Prostate gland (tissue), 2 donors: ENCODE measurements at regions not wholly inside any gene's neighbourhood (a gene's known extent, or its start where the extent isn't known, plus 50 kb on each side); places are given as distances from the start of the nearest gene placed in this dataset.

ENCODE experiments used
- DNase-seq: peaks from one replicate; pipeline ENCODE4 v3.0.0-alpha.2; 2019; ENCODE audit warnings: low spot score
- H3K27ac ChIP-seq, 2 donors: fragments of 200-600 bp; sonication (generic); 2 replicates each; pipeline ENCODE4 v1.5.1; 2017 to 2019
- H3K27me3 ChIP-seq: fragments of 200-600 bp; sonication (generic); replicated peaks from 2 replicates; pipeline ENCODE4 v1.5.1; 2019; ENCODE audit not compliant: insufficient read depth
- H3K36me3 ChIP-seq, 2 donors: fragments of 200-600 bp; sonication (generic); 1 replicate in 1 of 2; 2 replicates in 1 of 2; pipeline versions ENCODE4 v1.5.1 to v1.8.1; 2017 to 2019
- H3K4me1 ChIP-seq: fragments of 200-600 bp; sonication (generic); replicated peaks from 2 replicates; pipeline ENCODE4 v1.5.1; 2019
- H3K4me3 ChIP-seq, 2 donors: fragments of 200-600 bp; sonication (generic); 2 replicates each; pipeline ENCODE4 v1.5.1; 2017 to 2019
- H3K9me3 ChIP-seq: fragments of 200-600 bp; sonication (generic); 2 replicates; pipeline ENCODE4 v1.5.1; 2017
- POLR2A ChIP-seq: fragments of 450-650 bp; IDR thresholded peaks from one replicate; pipeline ENCODE4 v1.6.1; 2016; ENCODE audit warnings: antibody characterized with exemption, mild to moderate bottlenecking
- POLR2AphosphoS5 ChIP-seq: sonication (generic); formaldehyde crosslinking; IDR thresholded peaks from one replicate; pipeline ENCODE4 v1.6.1; 2017; ENCODE audit warnings: antibody characterized with exemption
- WGBS: methylation state at CpG from one replicate; pipeline ENCODE4 v1.1.5; 2018; 5-methylcytosine and 5-hydroxymethylcytosine counted together
- intact Hi-C: fragments of 100-400 bp; cut with DNase I; formaldehyde crosslinking; loops from one replicate; pipeline ENCODE4 v1.14.2; 2022
- TF ChIP-seq, protein P1 (sequence below), 4 experiments: fragments of 200-600 bp in 2 of 4; fragments of 450-650 bp in 2 of 4; sonication (generic) in 2 of 4; IDR thresholded peaks; 1 replicate in 3 of 4; 2 replicates in 1 of 4; pipeline ENCODE4 v1.5.1; 2016 to 2019; ENCODE audit warnings: antibody characterized with exemption in 4 of 4, mild to moderate bottlenecking in 2 of 4, moderate library complexity in 2 of 4

DNA sequence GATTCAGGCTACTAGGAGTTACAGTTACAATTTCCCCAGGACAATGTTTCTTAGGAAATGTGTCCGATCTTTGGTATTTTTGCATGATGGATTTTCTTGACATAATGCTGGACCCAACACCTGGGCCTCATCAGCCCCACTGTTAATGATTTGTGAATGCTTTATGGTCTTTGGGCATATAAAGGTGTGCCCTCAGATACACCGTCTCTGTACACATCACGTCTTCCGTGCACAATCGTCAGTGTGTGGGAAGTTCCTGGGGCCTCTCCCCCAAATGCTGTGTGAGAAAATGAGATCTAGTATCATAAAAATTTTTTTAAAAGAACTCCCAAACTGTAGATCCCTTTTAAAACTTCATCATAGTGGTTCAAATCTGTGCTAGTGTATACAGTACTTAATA is 373.2 kb upstream of the ID4 start:
- intact Hi-C loops = loop anchor here (10.0 kb wide), 1 partner anchor 139 kb away; no protein-coding TSS in a partner anchor
- H3K36me3 ChIP-seq = no peaks in the 10 kb centered on the region
- no peak for DNase-seq
- no peaks in the 10 kb centered on the region for H3K27me3 ChIP-seq
- no peak overlapping the region for H3K27ac ChIP-seq
- WGBS = 80% methylated on average over 5 of the region's 5 CpGs
- H3K4me1 ChIP-seq = peaks cover 12% of the 10 kb centered on the region
- H3K9me3 ChIP-seq = no peaks in the 10 kb centered on the region
- no peak overlapping the region for H3K4me3 ChIP-seq
- TF ChIP-seq POLR2AphosphoS5 (no peak), POLR2A (no peak)
- TF ChIP-seq, protein P1, sequence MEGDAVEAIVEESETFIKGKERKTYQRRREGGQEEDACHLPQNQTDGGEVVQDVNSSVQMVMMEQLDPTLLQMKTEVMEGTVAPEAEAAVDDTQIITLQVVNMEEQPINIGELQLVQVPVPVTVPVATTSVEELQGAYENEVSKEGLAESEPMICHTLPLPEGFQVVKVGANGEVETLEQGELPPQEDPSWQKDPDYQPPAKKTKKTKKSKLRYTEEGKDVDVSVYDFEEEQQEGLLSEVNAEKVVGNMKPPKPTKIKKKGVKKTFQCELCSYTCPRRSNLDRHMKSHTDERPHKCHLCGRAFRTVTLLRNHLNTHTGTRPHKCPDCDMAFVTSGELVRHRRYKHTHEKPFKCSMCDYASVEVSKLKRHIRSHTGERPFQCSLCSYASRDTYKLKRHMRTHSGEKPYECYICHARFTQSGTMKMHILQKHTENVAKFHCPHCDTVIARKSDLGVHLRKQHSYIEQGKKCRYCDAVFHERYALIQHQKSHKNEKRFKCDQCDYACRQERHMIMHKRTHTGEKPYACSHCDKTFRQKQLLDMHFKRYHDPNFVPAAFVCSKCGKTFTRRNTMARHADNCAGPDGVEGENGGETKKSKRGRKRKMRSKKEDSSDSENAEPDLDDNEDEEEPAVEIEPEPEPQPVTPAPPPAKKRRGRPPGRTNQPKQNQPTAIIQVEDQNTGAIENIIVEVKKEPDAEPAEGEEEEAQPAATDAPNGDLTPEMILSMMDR (IDR thresholded peaks at IDR 0.05) = no peak

DNA sequence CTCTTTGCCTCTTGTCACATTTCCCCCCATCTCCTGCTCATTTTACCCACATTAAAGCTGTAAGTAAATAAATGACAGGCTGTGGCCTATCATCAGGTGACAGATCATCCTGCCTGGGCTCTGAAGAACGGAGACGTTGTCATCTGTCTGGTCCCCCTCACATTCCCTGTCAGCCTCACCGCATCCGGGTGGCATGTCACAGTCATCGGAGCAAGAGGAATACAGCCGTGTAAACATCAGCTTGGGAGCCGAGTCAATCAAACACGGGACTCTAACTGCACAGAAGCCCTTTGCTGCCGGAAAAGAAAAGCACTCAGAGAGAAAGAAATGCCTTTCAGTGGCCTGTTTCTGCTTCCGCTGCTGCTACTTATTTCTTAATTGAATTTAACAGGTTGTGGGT is 371.9 kb upstream of the ID4 start:
- no peaks in the 10 kb centered on the region for H3K9me3 ChIP-seq
- H3K36me3 ChIP-seq = no peaks in the 10 kb centered on the region
- no peaks in the 10 kb centered on the region for H3K27me3 ChIP-seq
- TF ChIP-seq POLR2A (no peak), POLR2AphosphoS5 (no peak)
- TF ChIP-seq, protein P1 (IDR thresholded peaks at IDR 0.05) = no peak
- no peak for DNase-seq
- H3K4me3 ChIP-seq = no peak overlapping the region
- intact Hi-C loops = loop anchor here (5.0 to 10.0 kb wide), 2 partner anchors 140 to 337 kb away; no protein-coding TSS in a partner anchor
- H3K27ac ChIP-seq = no peak overlapping the region
- H3K4me1 ChIP-seq = peaks cover 12% of the 10 kb centered on the region
- WGBS = 43% methylated on average over 10 of the region's 10 CpGs

DNA sequence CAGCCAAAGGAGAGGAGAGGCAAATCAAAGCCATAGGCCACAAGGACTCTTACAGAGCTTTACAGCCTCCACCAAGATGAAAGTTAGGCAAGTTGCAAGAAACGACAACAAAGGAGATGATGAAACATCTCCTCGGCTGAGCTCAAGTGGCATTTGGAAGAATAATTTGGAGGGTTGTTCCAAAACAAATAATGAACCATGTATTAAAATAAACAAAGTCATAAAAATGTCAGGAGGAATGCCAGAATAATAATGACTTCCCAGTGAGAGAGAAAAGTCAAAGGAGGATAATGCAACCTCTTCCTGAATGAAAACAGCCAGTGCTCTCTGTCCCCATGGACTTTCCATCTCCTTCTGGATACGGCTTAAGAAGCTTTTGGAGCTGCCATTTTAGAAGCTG is 371.4 kb upstream of the ID4 start:
- 4% methylated on average over 3 of the region's 3 CpGs for WGBS
- Histone ChIP-seq H3K4me1 (peaks cover 12% of the 10 kb centered on the region), H3K9me3 (no peaks in the 10 kb centered on the region), H3K27ac (no peak overlapping the region), H3K4me3 (no peak overlapping the region), H3K27me3 (no peaks in the 10 kb centered on the region), H3K36me3 (no peaks in the 10 kb centered on the region)
- peak; percentile 50 for DNase-seq
- intact Hi-C loops = loop anchor here (5.0 to 10.0 kb wide), 2 partner anchors 141 to 337 kb away; no protein-coding TSS in a partner anchor
- TF ChIP-seq POLR2A (no peak), POLR2AphosphoS5 (peak; percentile 94)
- TF ChIP-seq, protein P1 (IDR thresholded peaks at IDR 0.05) = no peak

DNA sequence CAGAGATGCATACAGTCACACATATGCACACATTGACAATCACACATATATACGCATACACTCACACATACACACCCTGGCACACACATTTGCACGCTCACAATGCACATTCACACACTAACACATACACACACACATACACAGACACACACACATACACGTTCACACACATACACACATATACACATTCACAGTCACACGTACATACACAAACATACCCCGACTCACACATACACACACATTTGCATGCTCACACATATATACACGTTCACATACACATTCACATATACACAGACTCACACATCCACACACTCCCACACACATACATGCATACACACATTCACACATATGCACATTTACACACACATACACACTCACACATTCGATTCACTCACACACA is 366.8 kb upstream of the ID4 start:
- no peak overlapping the region for H3K27ac ChIP-seq
- H3K4me1 ChIP-seq = peaks cover 2% of the 10 kb centered on the region
- TF ChIP-seq, protein P1 (IDR thresholded peaks at IDR 0.05) = no peak
- no peak for TF ChIP-seq POLR2AphosphoS5
- TF ChIP-seq POLR2A = no peak
- intact Hi-C loops = no loop called here
- H3K9me3 ChIP-seq = no peaks in the 10 kb centered on the region
- no peak for DNase-seq
- no peaks in the 10 kb centered on the region for H3K27me3 ChIP-seq
- H3K36me3 ChIP-seq = no peaks in the 10 kb centered on the region
- WGBS = 80% methylated on average over 7 of the region's 7 CpGs
- H3K4me3 ChIP-seq = no peak overlapping the region

DNA sequence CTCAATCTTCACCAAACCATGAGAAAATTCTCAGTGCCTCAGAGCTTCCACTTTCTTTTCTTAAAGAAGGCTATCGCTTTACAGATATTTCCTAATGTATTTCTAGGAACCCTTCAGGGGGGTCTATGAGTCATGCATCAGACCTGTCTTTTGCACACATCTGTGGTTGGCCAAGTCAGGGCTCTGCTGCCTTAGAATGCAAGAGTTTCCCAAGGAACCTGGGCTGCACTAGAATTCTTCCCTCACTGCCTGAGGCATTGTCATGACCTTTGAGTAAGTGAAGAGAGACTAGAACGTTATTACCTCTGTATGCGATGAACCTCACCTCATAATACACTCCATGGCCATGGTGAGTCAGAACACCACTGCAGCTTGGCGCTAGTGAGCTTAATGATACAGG is 365.0 kb upstream of the ID4 start:
- Histone ChIP-seq H3K9me3 (no peaks in the 10 kb centered on the region), H3K36me3 (no peaks in the 10 kb centered on the region), H3K4me3 (no peak overlapping the region), H3K27ac (no peak overlapping the region), H3K4me1 (no peaks in the 10 kb centered on the region), H3K27me3 (no peaks in the 10 kb centered on the region)
- DNase-seq = no peak
- intact Hi-C loops = no loop called here
- 91% methylated on average over 4 of the region's 4 CpGs for WGBS
- TF ChIP-seq POLR2AphosphoS5 (no peak), POLR2A (no peak)
- TF ChIP-seq, protein P1 (IDR thresholded peaks at IDR 0.05) = no peak
